ENCODE measurements at regions not wholly inside any gene's neighbourhood (a gene's known extent, or its start where the extent isn't known, plus 50 kb on each side); places are given as distances from the start of the nearest gene placed in this dataset.

- Mint-ChIP-seq H3K27ac (ENCODE audit: unreplicated experiment) (no peak overlapping the region), H3K4me1 (peaks cover 5% of the 10 kb centered on the region), H3K36me3 (ENCODE audit: low read depth) (no peaks in the 10 kb centered on the region), H3K9me3 (peaks cover 3% of the 10 kb centered on the region), H3K4me3 (no peak overlapping the region), H3K27me3 (ENCODE audit: low read depth) (no peaks in the 10 kb centered on the region)
- TF ChIP-seq CTCF (conservative IDR thresholded peaks at IDR 0.05) = no peak
- no peak for DNase-seq (ENCODE audit: low read depth, low spot score)
Observed at GRCh38 chr5:145682197-145682899, 152.8 kb downstream of the PRELID2 start.

GRCh38 chr5:145681686-145682085 lies 153.5 kb downstream of the PRELID2 start:
- Mint-ChIP-seq H3K27ac (ENCODE audit: unreplicated experiment) (no peak overlapping the region), H3K9me3 (peaks cover 3% of the 10 kb centered on the region), H3K4me1 (peaks cover 5% of the 10 kb centered on the region), H3K27me3 (ENCODE audit: low read depth) (no peaks in the 10 kb centered on the region), H3K36me3 (ENCODE audit: low read depth) (no peaks in the 10 kb centered on the region), H3K4me3 (no peak overlapping the region)
- TF ChIP-seq CTCF (conservative IDR thresholded peaks at IDR 0.05) = peak; percentile 81
- DNase-seq (ENCODE audit: low read depth, low spot score) = peak; percentile 41

DNA sequence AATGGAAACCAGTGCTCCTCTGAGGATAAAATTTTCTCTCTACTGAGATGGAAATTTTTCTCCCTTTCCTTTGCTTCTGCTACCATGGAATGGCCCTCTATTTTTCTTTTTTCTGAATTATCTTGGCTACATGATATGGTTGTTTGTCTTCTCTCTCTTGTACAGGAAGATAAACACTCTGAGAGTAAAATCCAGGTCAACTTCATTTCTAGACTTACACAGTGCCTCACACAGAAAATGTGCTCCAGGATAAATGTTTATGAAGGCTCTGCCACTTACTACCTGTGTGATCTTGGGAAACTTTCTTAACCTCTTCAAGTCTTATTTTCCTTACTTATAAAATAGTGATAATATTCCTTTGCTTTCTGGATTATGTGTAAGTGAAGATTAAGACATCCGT lies 153.9 kb downstream of the PRELID2 start:
- no peak overlapping the region for H3K4me3 Mint-ChIP-seq
- H3K9me3 Mint-ChIP-seq = peaks cover 6% of the 10 kb centered on the region
- DNase-seq (ENCODE audit: low read depth, low spot score) = no peak
- no peaks in the 10 kb centered on the region for H3K27me3 Mint-ChIP-seq (ENCODE audit: low read depth)
- H3K36me3 Mint-ChIP-seq (ENCODE audit: low read depth) = no peaks in the 10 kb centered on the region
- TF ChIP-seq CTCF (conservative IDR thresholded peaks at IDR 0.05) = no peak
- peaks cover 5% of the 10 kb centered on the region for H3K4me1 Mint-ChIP-seq
- no peak overlapping the region for H3K27ac Mint-ChIP-seq (ENCODE audit: unreplicated experiment)

GRCh38 chr5:145680767-145681166 lies 154.4 kb downstream of the PRELID2 start:
- Mint-ChIP-seq H3K4me1 (peaks cover 5% of the 10 kb centered on the region), H3K36me3 (ENCODE audit: low read depth) (no peaks in the 10 kb centered on the region), H3K4me3 (no peak overlapping the region), H3K27me3 (ENCODE audit: low read depth) (no peaks in the 10 kb centered on the region), H3K27ac (ENCODE audit: unreplicated experiment) (no peak overlapping the region), H3K9me3 (peaks cover 6% of the 10 kb centered on the region)
- no peak for TF ChIP-seq CTCF (conservative IDR thresholded peaks at IDR 0.05)
- DNase-seq (ENCODE audit: low read depth, low spot score) = no peak

DNA sequence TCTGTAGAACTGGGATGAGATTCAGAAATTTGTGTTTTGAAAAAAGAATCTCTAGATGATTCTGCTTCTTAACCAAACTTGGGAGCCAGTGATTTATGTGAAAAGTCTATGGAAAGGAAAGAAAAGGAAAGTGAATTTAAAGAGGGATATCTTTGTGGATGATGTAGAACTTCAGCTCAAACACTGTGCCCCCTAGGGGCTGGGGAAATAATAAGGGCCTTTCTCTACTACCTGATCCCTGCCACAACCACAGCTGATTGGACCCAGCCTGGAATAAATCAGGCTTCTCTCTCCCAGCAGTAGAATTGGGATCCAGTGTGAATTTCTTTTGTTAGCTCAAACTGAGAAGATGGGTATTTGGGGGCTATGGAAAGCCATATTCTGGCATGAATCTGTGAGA lies 155.0 kb downstream of the PRELID2 start:
- Mint-ChIP-seq H3K27ac (ENCODE audit: unreplicated experiment) (no peak overlapping the region), H3K9me3 (peaks cover 3% of the 10 kb centered on the region), H3K27me3 (ENCODE audit: low read depth) (no peaks in the 10 kb centered on the region), H3K4me1 (peaks cover 5% of the 10 kb centered on the region), H3K4me3 (no peak overlapping the region), H3K36me3 (ENCODE audit: low read depth) (no peaks in the 10 kb centered on the region)
- no peak for DNase-seq (ENCODE audit: low read depth, low spot score)
- peak; percentile 31 for TF ChIP-seq CTCF (conservative IDR thresholded peaks at IDR 0.05)
